Inferior parietal cortex (tissue), 1 donor: ENCODE measurements at regions not wholly inside any gene's neighbourhood (a gene's known extent, or its start where the extent isn't known, plus 50 kb on each side); places are given as distances from the start of the nearest gene placed in this dataset.

Experiments
- DNase-seq: peaks from one replicate; pipeline ENCODE4 v3.0.0-alpha.2; 2016; ENCODE audit errors: extremely low spot score

GRCh38 chr2:108067820-108068405 is 81.6 kb downstream of the SLC5A7 start:
- no peak for DNase-seq

GRCh38 chr2:108069515-108070310 is 83.4 kb downstream of the SLC5A7 start:
- no peak for DNase-seq

- DNase-seq: no peak
Observed at GRCh38 chr2:108073415-108074072, 87.2 kb downstream of the SLC5A7 start.

DNA sequence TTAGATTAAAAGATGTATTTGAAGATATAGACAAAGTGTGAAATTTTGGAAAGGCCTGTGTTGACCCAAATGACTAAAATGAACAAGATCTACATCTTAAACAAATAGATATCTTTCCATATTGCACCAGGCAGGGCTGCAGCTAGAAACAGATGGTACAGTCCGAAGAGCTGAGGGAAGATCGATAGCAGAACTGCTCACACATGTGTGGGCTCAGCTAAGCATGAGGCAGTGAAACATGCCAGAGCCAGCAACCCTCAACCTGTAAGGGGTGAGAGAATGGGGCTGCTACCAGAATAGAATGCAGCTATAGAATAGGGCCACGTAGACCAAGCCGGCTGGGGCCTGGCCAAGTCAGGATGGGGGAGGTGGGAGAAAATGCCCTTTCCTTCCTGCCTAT is 87.8 kb downstream of the SLC5A7 start:
- no peak for DNase-seq

- DNase-seq: no peak
Observed at GRCh38 chr2:108074946-108075345, 88.6 kb downstream of the SLC5A7 start.

GRCh38 chr2:108076527-108076926 is 90.2 kb downstream of the SLC5A7 start:
- no peak for DNase-seq

DNA sequence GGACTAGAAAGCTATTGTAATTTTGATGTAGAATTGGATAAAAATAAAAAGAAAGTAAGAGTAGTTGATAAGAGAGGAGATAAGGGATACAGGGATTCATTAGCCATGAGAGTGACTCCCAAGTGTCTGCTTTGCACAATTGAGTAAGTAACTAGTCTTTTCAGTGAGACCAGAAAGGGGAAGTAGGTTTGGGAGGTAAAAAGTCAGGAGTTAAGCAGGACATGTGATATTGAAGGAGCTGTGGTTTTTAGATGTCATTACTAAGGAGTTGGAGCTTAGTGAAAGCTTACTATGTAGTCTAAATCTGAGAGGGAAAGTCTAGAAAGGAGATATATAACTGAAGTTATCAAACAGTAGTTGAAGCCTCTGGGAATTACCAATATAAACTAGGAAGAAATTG is 93.4 kb downstream of the SLC5A7 start:
- DNase-seq: no peak

DNA sequence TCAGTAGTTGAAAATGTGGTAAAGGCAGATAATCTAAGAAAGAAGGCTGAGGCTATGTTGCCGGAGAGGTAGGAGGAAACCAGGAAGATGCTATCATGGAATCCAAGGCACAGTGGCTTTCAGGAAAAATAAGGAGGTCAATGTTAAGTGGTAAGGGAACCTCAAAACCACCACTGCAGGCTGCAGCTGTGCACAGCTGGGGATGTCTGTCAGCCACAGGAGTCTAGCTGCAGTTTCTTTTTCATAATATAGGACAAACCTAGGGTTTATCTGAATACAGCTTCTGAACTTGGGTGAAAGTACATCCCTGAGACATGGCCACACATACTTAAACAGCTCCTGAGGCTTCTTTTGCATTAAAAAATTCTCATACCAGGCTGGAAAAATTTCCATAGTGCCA is 93.9 kb downstream of the SLC5A7 start:
- DNase-seq: no peak

DNA sequence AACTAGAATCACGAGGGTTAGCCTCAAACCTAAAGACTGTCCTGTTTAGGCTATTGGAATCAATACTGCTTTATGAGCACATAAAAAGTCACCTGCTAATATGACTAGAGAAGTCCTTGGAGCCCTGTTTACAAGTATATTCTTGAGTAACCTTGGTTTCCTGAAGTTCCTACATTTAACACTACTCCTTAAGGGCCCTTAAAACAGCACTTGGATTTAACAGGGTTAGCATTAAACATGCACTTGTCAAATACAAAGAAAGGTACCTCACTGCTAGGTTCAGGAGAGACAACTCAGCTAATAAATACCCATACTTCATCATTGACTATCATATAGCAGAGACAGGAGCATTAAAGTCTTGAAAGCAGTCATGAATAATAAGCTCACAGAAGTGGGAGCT is 96.7 kb downstream of the SLC5A7 start:
- no peak for DNase-seq

- no peak for DNase-seq
Observed at GRCh38 chr2:108084311-108084710, 98.0 kb downstream of the SLC5A7 start.

- DNase-seq: no peak
Observed at GRCh38 chr2:108092886-108093285, 106.6 kb downstream of the SLC5A7 start.

- no peak for DNase-seq
Observed at GRCh38 chr2:108101481-108101880, 115.2 kb downstream of the SLC5A7 start.

GRCh38 chr2:108106731-108107130 is 120.4 kb downstream of the SLC5A7 start:
- no peak for DNase-seq

DNA sequence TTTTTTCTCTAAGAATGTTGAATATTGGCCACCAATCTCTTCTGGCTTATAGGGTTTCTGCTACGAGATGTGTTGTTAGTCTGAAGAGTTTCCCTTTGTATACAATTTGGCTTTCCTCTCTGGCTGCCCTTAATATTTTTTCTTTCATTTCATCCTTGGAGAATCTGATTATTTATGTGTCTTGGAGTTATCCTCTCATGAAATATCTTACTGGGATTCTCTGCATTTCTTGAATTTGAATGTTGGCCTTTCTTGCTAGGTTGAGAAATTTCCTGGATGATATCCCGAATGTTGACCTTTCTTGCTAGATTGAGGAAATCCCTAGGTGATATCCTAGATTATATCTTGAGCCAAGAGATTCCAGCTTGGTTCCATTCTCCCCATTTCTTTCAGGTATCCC is 125.6 kb downstream of the SLC5A7 start:
- DNase-seq: no peak

DNA sequence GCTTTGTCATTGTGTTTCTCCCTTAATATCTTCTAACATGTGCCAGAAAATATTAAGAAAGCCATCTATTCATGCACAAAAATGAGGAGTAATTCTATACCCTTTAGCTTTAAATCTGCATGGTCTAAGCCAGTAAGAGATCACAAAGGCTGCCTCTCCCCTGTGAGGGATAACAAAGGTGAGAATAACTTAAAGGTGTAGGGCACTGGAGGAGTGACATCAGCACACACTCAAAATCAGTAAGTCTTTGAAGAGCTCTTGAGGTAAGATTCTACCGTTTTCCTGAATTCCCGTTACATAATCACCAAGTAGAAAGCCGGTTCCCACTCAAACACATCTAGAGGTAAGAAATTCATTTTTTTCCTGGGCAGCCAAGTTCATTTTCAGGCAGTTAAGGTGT is 123.9 kb upstream of the SULT1C3 start:
- DNase-seq: no peak

DNA sequence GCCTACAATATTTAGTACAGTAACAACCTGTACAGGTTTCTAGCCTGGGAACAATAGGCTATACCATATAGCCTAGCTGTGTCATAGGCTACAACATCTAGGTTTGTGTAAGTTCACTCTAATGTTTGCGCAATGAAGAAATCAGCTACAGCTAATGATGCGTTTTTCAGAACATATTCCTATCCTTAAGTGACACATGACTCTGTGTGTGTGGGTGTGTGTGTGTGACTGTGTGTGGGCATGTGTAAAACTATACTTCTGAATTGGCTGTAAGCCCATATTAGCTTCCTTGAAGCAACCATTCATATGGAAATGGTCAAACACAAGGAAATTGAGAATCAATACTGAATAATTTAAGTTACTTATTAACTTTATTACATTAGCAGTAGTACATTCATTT is 120.8 kb upstream of the SULT1C3 start:
- no peak for DNase-seq

DNA sequence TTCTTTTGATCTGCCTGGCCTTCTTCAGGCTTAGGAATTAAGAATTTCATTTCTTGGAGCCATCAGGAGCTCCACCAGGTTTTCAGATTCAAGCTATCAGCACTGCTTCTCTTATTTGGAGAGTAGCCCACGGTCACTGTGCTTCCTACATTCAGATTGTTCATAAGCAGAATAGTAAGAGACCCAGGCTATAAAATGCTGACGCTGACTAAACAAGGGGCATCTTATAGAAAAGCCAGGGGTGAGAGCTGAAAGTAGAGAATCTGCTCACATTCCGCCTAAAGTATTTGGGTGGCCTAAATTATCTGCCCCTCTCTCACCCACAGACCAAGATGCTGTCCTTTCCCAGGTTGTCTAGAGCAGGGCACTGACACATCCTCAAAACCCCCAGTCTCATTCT is 120.3 kb upstream of the SULT1C3 start:
- DNase-seq: no peak

DNA sequence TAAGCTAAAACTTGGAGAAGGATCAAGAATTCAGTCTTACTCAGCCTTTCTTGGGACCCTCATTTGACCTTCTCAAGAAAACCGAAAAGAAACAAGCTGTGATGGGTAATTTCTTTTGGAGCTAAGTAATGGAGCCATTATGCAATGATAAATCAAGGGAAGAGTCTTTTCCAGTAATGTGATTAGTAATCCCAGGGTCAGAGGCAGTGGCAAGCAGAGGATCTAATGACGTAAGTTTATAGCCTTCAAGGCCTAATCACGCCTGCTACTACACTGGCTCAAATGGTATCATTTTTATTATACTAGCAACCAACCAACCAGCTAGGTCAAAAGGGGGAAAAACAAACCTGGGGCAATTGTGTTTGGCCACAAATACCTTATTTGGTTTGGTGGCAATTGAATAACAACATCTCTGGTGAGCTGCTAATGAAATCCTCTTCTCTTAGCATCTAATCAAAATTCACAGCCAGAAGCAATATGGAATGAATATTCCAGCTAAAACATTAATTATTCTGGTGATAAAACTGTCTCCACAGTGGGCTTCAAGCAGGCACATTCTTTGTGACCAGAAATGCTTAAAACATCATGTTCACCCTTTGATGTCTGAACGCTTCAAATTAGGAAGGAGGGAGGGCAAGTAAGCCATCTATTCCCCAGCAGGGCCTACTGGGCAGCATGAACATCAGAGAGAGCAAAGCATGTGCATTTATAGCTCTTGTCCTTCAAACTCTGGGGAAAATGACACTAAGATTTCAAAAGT is 114.9 kb upstream of the SULT1C3 start:
- DNase-seq: no peak

GRCh38 chr2:108125581-108125980 is 114.2 kb upstream of the SULT1C3 start:
- DNase-seq: no peak

DNA sequence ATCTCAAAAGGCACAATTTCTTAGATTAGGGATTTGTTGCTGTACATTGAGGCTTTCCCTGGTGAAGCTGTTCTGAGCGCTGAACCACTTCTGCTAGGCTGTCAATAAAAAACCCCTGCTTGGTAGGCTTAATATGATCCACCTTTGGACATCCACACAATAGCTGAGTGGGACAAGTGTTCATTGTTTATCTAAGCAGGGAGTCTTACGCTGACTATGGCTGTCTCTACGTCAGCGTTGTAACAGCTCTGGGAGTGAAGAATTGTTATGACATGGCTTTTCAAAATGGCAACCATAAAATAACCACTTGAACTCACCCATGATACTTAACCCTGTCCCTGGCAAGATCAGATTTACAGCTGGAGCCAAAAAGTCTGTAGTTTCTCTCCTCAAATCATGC is 111.5 kb upstream of the SULT1C3 start:
- DNase-seq: no peak

DNA sequence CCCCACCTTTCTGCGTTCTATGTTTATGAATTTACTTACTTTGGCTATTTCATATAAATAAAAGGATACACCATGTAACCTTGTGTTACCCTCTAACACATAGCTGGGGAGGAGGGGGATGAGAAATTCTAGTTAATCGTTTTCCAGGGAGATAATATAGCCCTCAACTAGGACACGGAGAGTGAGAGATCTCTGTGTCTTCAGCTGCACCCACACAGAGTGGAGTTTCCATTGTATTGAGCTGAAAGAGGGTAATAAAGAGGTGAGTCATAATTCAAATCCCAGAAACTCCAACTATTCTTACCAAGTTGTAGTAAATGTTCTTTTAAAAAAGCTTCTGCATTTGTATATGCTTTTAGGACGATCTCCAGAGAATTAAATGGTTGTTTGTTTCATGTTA is 110.1 kb upstream of the SULT1C3 start:
- DNase-seq: no peak

GRCh38 chr2:108133457-108133856 is 106.3 kb upstream of the SULT1C3 start:
- no peak for DNase-seq
